GM21528 (cell line): ENCODE measurements at regions not wholly inside any gene's neighbourhood (a gene's known extent, or its start where the extent isn't known, plus 50 kb on each side); places are given as distances from the start of the nearest gene placed in this dataset.
"Not testable (repeated sequence)": the region's sequence is repeated elsewhere in the genome, so short reads cannot be mapped to it uniquely, and the experiment has no call there.

Experiments
- ATAC-seq: cut with Tn5 transposase; IDR thresholded peaks from one replicate; pipeline ENCODE4 v1.9.1; 2021; ENCODE audit warnings: mild to moderate bottlenecking, moderate library complexity; ENCODE audit not compliant: unreplicated experiment, low FRiP score

GRCh38 chr22:47898946-47899345 lies 1136.5 kb downstream of the TBC1D22A start:
- no peak for ATAC-seq

GRCh38 chr22:47891609-47892008 lies 1129.2 kb downstream of the TBC1D22A start:
- no peak for ATAC-seq

GRCh38 chr22:47888817-47889216 lies 1126.4 kb downstream of the TBC1D22A start:
- no peak for ATAC-seq

- ATAC-seq = no peak
Observed at GRCh38 chr22:47884775-47885174, 1122.3 kb downstream of the TBC1D22A start.

- ATAC-seq = no peak
Observed at GRCh38 chr22:47884200-47884599, 1121.8 kb downstream of the TBC1D22A start.

- no peak for ATAC-seq
Observed at GRCh38 chr22:47883757-47884156, 1121.3 kb downstream of the TBC1D22A start.

GRCh38 chr22:47879346-47879745 lies 1116.9 kb downstream of the TBC1D22A start:
- ATAC-seq = no peak

- no peak for ATAC-seq
Observed at GRCh38 chr22:47878460-47878859, 1116.0 kb downstream of the TBC1D22A start.

- no peak for ATAC-seq
Observed at GRCh38 chr22:47872761-47873535, 1110.5 kb downstream of the TBC1D22A start.

GRCh38 chr22:47865626-47866025 lies 1103.2 kb downstream of the TBC1D22A start:
- no peak for ATAC-seq

GRCh38 chr22:47862394-47862793 lies 1099.9 kb downstream of the TBC1D22A start:
- ATAC-seq = no peak

- ATAC-seq = not testable (repeated sequence)
Observed at GRCh38 chr22:47860907-47861306, 1098.5 kb downstream of the TBC1D22A start.

- no peak for ATAC-seq
Observed at GRCh38 chr22:47859881-47860525, 1097.6 kb downstream of the TBC1D22A start.

GRCh38 chr22:47858773-47859306 lies 1096.4 kb downstream of the TBC1D22A start:
- ATAC-seq = no peak

GRCh38 chr22:47854680-47855079 lies 1092.2 kb downstream of the TBC1D22A start:
- ATAC-seq = no peak

GRCh38 chr22:47854251-47854650 lies 1091.8 kb downstream of the TBC1D22A start:
- no peak for ATAC-seq

- no peak for ATAC-seq
Observed at GRCh38 chr22:47853750-47854149, 1091.3 kb downstream of the TBC1D22A start.

- no peak for ATAC-seq
Observed at GRCh38 chr22:47851586-47851985, 1089.1 kb downstream of the TBC1D22A start.

GRCh38 chr22:47850644-47851151 lies 1088.2 kb downstream of the TBC1D22A start:
- ATAC-seq = no peak

GRCh38 chr22:47849576-47849975 lies 1087.1 kb downstream of the TBC1D22A start:
- no peak for ATAC-seq

GRCh38 chr22:47848184-47848920 lies 1085.9 kb downstream of the TBC1D22A start:
- ATAC-seq = no peak
